HG03139 (cell line): ENCODE measurements at regions not wholly inside any gene's neighbourhood (a gene's known extent, or its start where the extent isn't known, plus 50 kb on each side); places are given as distances from the start of the nearest gene placed in this dataset.
"Not testable (repeated sequence)": the region's sequence is repeated elsewhere in the genome, so short reads cannot be mapped to it uniquely, and the experiment has no call there.

ENCODE experiments used
- ATAC-seq: cut with Tn5 transposase; IDR thresholded peaks from one replicate; pipeline ENCODE4 v1.9.1; 2021; ENCODE audit not compliant: unreplicated experiment

- no peak for ATAC-seq
Observed at GRCh38 chr11:13134886-13135285, 125.8 kb downstream of the RASSF10 start.

GRCh38 chr11:13135385-13136271 is 126.5 kb downstream of the RASSF10 start:
- ATAC-seq, result no peak

GRCh38 chr11:13136272-13136596 is 127.1 kb downstream of the RASSF10 start:
- ATAC-seq, result no peak

- no peak for ATAC-seq
Observed at GRCh38 chr11:13137844-13138301, 128.8 kb downstream of the RASSF10 start.

- ATAC-seq, result not testable (repeated sequence)
Observed at GRCh38 chr11:13139085-13139484, 130.0 kb downstream of the RASSF10 start.

- ATAC-seq, result peak; percentile 91
Observed at GRCh38 chr11:13140028-13140870, 131.1 kb downstream of the RASSF10 start.

- no peak for ATAC-seq
Observed at GRCh38 chr11:13140873-13141655, 131.9 kb downstream of the RASSF10 start.

GRCh38 chr11:13141731-13142709 is 132.9 kb downstream of the RASSF10 start:
- ATAC-seq, result no peak

GRCh38 chr11:13143486-13144297 is 133.9 kb upstream of the BMAL1 start:
- no peak for ATAC-seq

GRCh38 chr11:13145461-13145860 is 132.1 kb upstream of the BMAL1 start:
- ATAC-seq, result no peak

GRCh38 chr11:13149991-13150390 is 127.6 kb upstream of the BMAL1 start:
- no peak for ATAC-seq

- no peak for ATAC-seq
Observed at GRCh38 chr11:13150487-13150886, 127.1 kb upstream of the BMAL1 start.

GRCh38 chr11:13152264-13152663 is 125.3 kb upstream of the BMAL1 start:
- ATAC-seq, result no peak

GRCh38 chr11:13152736-13153541 is 124.7 kb upstream of the BMAL1 start:
- ATAC-seq, result no peak

- ATAC-seq, result not testable (repeated sequence)
Observed at GRCh38 chr11:13154374-13154773, 123.2 kb upstream of the BMAL1 start.

- ATAC-seq, result no peak
Observed at GRCh38 chr11:13160346-13160745, 117.2 kb upstream of the BMAL1 start.

GRCh38 chr11:13160806-13161205 is 116.8 kb upstream of the BMAL1 start:
- ATAC-seq, result no peak

- no peak for ATAC-seq
Observed at GRCh38 chr11:13163158-13163557, 114.4 kb upstream of the BMAL1 start.
